ENCODE measurements at regions not wholly inside any gene's neighbourhood (a gene's known extent, or its start where the extent isn't known, plus 50 kb on each side); places are given as distances from the start of the nearest gene placed in this dataset.

- TF ChIP-seq TAF1 (IDR thresholded peaks at IDR 0.05; ENCODE audit: borderline replicate concordance, low read depth, low read length) = no peak
- no peak for TF ChIP-seq POLR2AphosphoS5 (IDR thresholded peaks at IDR 0.05; ENCODE audit: low read depth, low read length)
Observed at GRCh38 chr3:84108442-84108971, 850.3 kb upstream of the CADM2 start.

Data from GM12892 (cell line).